Ovary (tissue), 7 donors: ENCODE measurements at regions not wholly inside any gene's neighbourhood (a gene's known extent, or its start where the extent isn't known, plus 50 kb on each side); places are given as distances from the start of the nearest gene placed in this dataset.

ENCODE experiments used
- DNase-seq, 5 donors: peaks; one replicate each; pipeline ENCODE4 v3.0.0-alpha.2; 2019 to 2020
- H3K27ac ChIP-seq, 2 donors: fragments of 200-600 bp; one replicate each; pipeline versions ENCODE4 v1.5.1 to v1.8.0; 2019 to 2022
- H3K27me3 ChIP-seq: fragments of 200-600 bp; one replicate; pipeline ENCODE4 v1.8.0; 2022
- H3K36me3 ChIP-seq: fragments of 200-600 bp; sonication (generic); one replicate; pipeline ENCODE4 v1.5.1; 2019
- H3K4me1 ChIP-seq: one replicate; pipeline ENCODE4 v1.8.1; 2013; ENCODE audit warnings: mild to moderate bottlenecking, moderate library complexity; ENCODE audit not compliant: insufficient read depth
- H3K4me3 ChIP-seq: fragments of 200-600 bp; sonication (generic); one replicate; pipeline ENCODE4 v1.5.1; 2017
- H3K9me3 ChIP-seq, 2 donors: fragments of 200-600 bp in 1 of 2; sonication (generic) in 1 of 2; one replicate each; pipeline versions ENCODE4 v1.5.1 to v1.8.1; 2013 to 2019; ENCODE audit warnings: mild to moderate bottlenecking in 1 of 2, moderate library complexity in 1 of 2
- EP300 ChIP-seq: sonication (generic); formaldehyde crosslinking; IDR thresholded peaks from one replicate; pipeline ENCODE4 v1.6.1; 2017; ENCODE audit warnings: antibody characterized with exemption
- POLR2A ChIP-seq: fragments of 450-650 bp; IDR thresholded peaks from one replicate; pipeline ENCODE4 v1.6.1; 2017; ENCODE audit warnings: antibody characterized with exemption, mild to moderate bottlenecking, moderate library complexity
- WGBS, 3 donors: extraction: QIAGEN DNeasy Blood & Tissue Kit in 1 of 3; methylation state at CpG; one replicate each; pipeline versions ENCODE4 v1.1.5 to v1.1.7; 2013 to 2017; 5-methylcytosine and 5-hydroxymethylcytosine counted together
- intact Hi-C, 4 donors: fragments of 100-400 bp; cut with DNase I; formaldehyde crosslinking; loops; one replicate each; pipeline versions ENCODE4 v1.11.0 to v1.15.1; 2022 to 2023
- TF ChIP-seq, protein P1 (sequence below), 3 donors: fragments of 450-650 bp in 2 of 3; fragments of 200-600 bp in 1 of 3; IDR thresholded peaks; one replicate each; pipeline versions ENCODE4 v1.5.1 to v1.8.0; 2016 to 2022; ENCODE audit warnings: antibody characterized with exemption in 3 of 3, mild to moderate bottlenecking in 1 of 3
- donor health status: DM: no; HTN: no; CAD: no; lungs with moderate emphysema.
- donor health status: DM: no; HTN: no; CAD: no.
- donor health status: Bipolar disorder and iron deficiency.
- donor health status: DM: no; HTN: no; CAD: no.
- donor health status: DM: yes; HTN: yes; CAD: no.

- no peak overlapping the region for H3K4me3 ChIP-seq
- no peak for DNase-seq
- WGBS, 3 donors = 21 to 35% (median 25%) methylated on average over 1 of the region's 1 CpG
- TF ChIP-seq, protein P1, sequence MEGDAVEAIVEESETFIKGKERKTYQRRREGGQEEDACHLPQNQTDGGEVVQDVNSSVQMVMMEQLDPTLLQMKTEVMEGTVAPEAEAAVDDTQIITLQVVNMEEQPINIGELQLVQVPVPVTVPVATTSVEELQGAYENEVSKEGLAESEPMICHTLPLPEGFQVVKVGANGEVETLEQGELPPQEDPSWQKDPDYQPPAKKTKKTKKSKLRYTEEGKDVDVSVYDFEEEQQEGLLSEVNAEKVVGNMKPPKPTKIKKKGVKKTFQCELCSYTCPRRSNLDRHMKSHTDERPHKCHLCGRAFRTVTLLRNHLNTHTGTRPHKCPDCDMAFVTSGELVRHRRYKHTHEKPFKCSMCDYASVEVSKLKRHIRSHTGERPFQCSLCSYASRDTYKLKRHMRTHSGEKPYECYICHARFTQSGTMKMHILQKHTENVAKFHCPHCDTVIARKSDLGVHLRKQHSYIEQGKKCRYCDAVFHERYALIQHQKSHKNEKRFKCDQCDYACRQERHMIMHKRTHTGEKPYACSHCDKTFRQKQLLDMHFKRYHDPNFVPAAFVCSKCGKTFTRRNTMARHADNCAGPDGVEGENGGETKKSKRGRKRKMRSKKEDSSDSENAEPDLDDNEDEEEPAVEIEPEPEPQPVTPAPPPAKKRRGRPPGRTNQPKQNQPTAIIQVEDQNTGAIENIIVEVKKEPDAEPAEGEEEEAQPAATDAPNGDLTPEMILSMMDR (IDR thresholded peaks at IDR 0.05) = no peak
- TF ChIP-seq POLR2A (no peak), EP300 (no peak)
- H3K36me3 ChIP-seq = no peaks in the 10 kb centered on the region
- no peaks in the 10 kb centered on the region for H3K27me3 ChIP-seq
- H3K9me3 ChIP-seq = no peaks in the 10 kb centered on the region
- H3K4me1 ChIP-seq = no peaks in the 10 kb centered on the region
- intact Hi-C loops = loop anchor here in 2 of 4 donors (5.0 to 10.0 kb wide), 2 partner anchors 122 to 125 kb away; no protein-coding TSS in a partner anchor
- H3K27ac ChIP-seq = no peak overlapping the region
Observed at GRCh38 chr6:71509191-71510005, 220.8 kb downstream of the OGFRL1 start.

- no peak overlapping the region for H3K27ac ChIP-seq
- no peaks in the 10 kb centered on the region for H3K36me3 ChIP-seq
- peak in 4 of 5 donors; percentile 17 to 47 (median 23) for DNase-seq
- TF ChIP-seq, protein P1 (IDR thresholded peaks at IDR 0.05) = peak in 1 of 3 donors; percentile 22
- no peak for TF ChIP-seq EP300
- intact Hi-C loops = loop anchor here in 1 of 4 donors (10.0 kb wide), 1 partner anchor 125 kb away; no protein-coding TSS in a partner anchor
- no peaks in the 10 kb centered on the region for H3K9me3 ChIP-seq
- H3K27me3 ChIP-seq = no peaks in the 10 kb centered on the region
- no peak overlapping the region for H3K4me3 ChIP-seq
- WGBS, 3 donors = 53 to 67% (median 66%) methylated on average over 5 of the region's 5 CpGs
- H3K4me1 ChIP-seq = no peaks in the 10 kb centered on the region
Observed at GRCh38 chr6:71510057-71510713, 221.6 kb downstream of the OGFRL1 start.

- H3K36me3 ChIP-seq = no peaks in the 10 kb centered on the region
- TF ChIP-seq, protein P1 (IDR thresholded peaks at IDR 0.05) = no peak
- TF ChIP-seq EP300 = no peak
- no peak for TF ChIP-seq POLR2A
- no peak for DNase-seq
- H3K27ac ChIP-seq = no peak overlapping the region
- H3K4me3 ChIP-seq = no peak overlapping the region
- no peaks in the 10 kb centered on the region for H3K4me1 ChIP-seq
- H3K9me3 ChIP-seq = no peaks in the 10 kb centered on the region
- H3K27me3 ChIP-seq = no peaks in the 10 kb centered on the region
- intact Hi-C loops = loop anchor here in 1 of 4 donors (10.0 kb wide), 1 partner anchor 126 kb away; no protein-coding TSS in a partner anchor
Observed at GRCh38 chr6:71510856-71511255, 222.2 kb downstream of the OGFRL1 start.

- no peaks in the 10 kb centered on the region for H3K9me3 ChIP-seq
- no peaks in the 10 kb centered on the region for H3K27me3 ChIP-seq
- TF ChIP-seq POLR2A = no peak
- TF ChIP-seq, protein P1 (IDR thresholded peaks at IDR 0.05) = no peak
- no peak for TF ChIP-seq EP300
- 76 to 83% (median 76%) methylated on average over 3 of the region's 3 CpGs for WGBS, 3 donors
- intact Hi-C loops = loop anchor here in 1 of 4 donors (10.0 kb wide), 1 partner anchor 127 kb away; no protein-coding TSS in a partner anchor
- no peaks in the 10 kb centered on the region for H3K4me1 ChIP-seq
- no peaks in the 10 kb centered on the region for H3K36me3 ChIP-seq
- H3K27ac ChIP-seq = no peak overlapping the region
- H3K4me3 ChIP-seq = no peak overlapping the region
- no peak for DNase-seq
Observed at GRCh38 chr6:71512256-71512655, 223.6 kb downstream of the OGFRL1 start.
